Panc1 (cell line): ENCODE measurements at regions not wholly inside any gene's neighbourhood (a gene's known extent, or its start where the extent isn't known, plus 50 kb on each side); places are given as distances from the start of the nearest gene placed in this dataset.

Source experiments
- ATAC-seq: fragments of 200-7000 bp; cut with Tn5 transposase; 2 replicates; pipeline ENCODE4 v1.9.1; 2020; ENCODE audit warnings: mild to moderate bottlenecking, moderate library complexity
- BruUV-seq: library from RNA; stranded (reverse); fragments of 400-500 nt; replicated peaks from 2 replicates; lab custom pipeline; 2021; lab: Mats Ljungman, UMichigan
- CTCF ChIA-PET: fragments of 300-600 bp; sonication (Branson Sonifier 250); formaldehyde crosslinking; loops from one replicate; lab custom pipeline; 2022; ENCODE audit warnings: antibody characterized with exemption; lab: Charles Lee
- POLR2A ChIA-PET: fragments of 300-600 bp; sonication (Branson Sonifier 250); formaldehyde crosslinking; loops from one replicate; lab custom pipeline; 2022; ENCODE audit warnings: antibody characterized with exemption; lab: Charles Lee
- DNase-seq: peaks from one replicate; pipeline ENCODE4 v3.0.0-alpha.2; 2010; ENCODE audit warnings: low read depth, low spot score
- H3K27ac ChIP-seq: 2 replicates; pipeline ENCODE4 v1.5.1; 2011; ENCODE audit warnings: mild to moderate bottlenecking, low read length, inconsistent platforms
- H3K27me3 ChIP-seq: fragments of 200-500 bp; sonication (Bioruptor generic); 2 replicates; pipeline ENCODE4 v1.6.0; 2014; ENCODE audit warnings: low read length, inconsistent platforms; ENCODE audit not compliant: control insufficient read depth, insufficient read depth
- H3K36me3 ChIP-seq: fragments of 200-500 bp; sonication (Bioruptor generic); 2 replicates; pipeline ENCODE4 v1.5.1; 2014; ENCODE audit warnings: inconsistent platforms, mild to moderate bottlenecking, low read length, moderate library complexity; ENCODE audit not compliant: control insufficient read depth, insufficient read depth
- H3K4me1 ChIP-seq: 2 replicates; pipeline ENCODE4 v1.5.1; 2011; ENCODE audit warnings: inconsistent platforms, mild to moderate bottlenecking, low read length, moderate library complexity; ENCODE audit not compliant: control insufficient read depth, insufficient read depth
- H3K4me3 ChIP-seq, 2 experiments: 2 replicates each; pipeline ENCODE4 v1.5.1; 2011 to 2012; ENCODE audit warnings: low read depth in 2 of 2, low read length in 2 of 2, mild to moderate bottlenecking in 2 of 2, inconsistent platforms in 1 of 2, moderate library complexity in 1 of 2
- H3K9me3 ChIP-seq: fragments of 200-500 bp; sonication (Bioruptor generic); 2 replicates; pipeline ENCODE4 v1.5.1; 2014; ENCODE audit warnings: low read depth, mild to moderate bottlenecking, inconsistent platforms, low read length, moderate library complexity; ENCODE audit not compliant: control insufficient read depth, insufficient read depth
- CTCF ChIP-seq: fragments of 450-650 bp; IDR thresholded peaks from 2 replicates; pipeline ENCODE4 v1.5.1; 2017; ENCODE audit warnings: mild to moderate bottlenecking
- POLR2AphosphoS5 ChIP-seq: IDR thresholded peaks from 2 replicates; pipeline ENCODE4 v1.6.1; 2012; ENCODE audit warnings: mild to moderate bottlenecking, low read depth, low read length, moderate library complexity
- REST ChIP-seq, 2 experiments: IDR thresholded peaks; 2 replicates each; pipeline ENCODE4 v1.6.1; 2011 to 2012; ENCODE audit warnings: low read depth in 2 of 2, control low read depth in 1 of 2, low read length in 1 of 2, mild to moderate bottlenecking in 1 of 2, moderate library complexity in 1 of 2; ENCODE audit not compliant: insufficient read depth in 1 of 2
- SIN3A ChIP-seq: IDR thresholded peaks from 2 replicates; pipeline ENCODE4 v1.6.1; 2012; ENCODE audit warnings: low read depth, mild to moderate bottlenecking, low read length, moderate library complexity, borderline replicate concordance; ENCODE audit not compliant: insufficient read depth
- TCF7L2 ChIP-seq: IDR thresholded peaks from 2 replicates; pipeline ENCODE4 v1.6.1; 2011; ENCODE audit warnings: mild to moderate bottlenecking, low read depth, low read length, inconsistent platforms
- in situ Hi-C: cut with HindIII; loops from 2 replicates; pipeline ENCODE4 v1.10.0; 2016; ENCODE audit warnings: low sequenced_read_pairs, low pct_unique_long_range_greater_than_20kb
- intact Hi-C: fragments of 100-400 bp; cut with micrococcal nuclease; formaldehyde crosslinking; loops from one replicate; pipeline ENCODE4 v1.10.0; 2022; ENCODE audit not compliant: unreplicated experiment

- Histone ChIP-seq H3K4me3 (no peak overlapping the region), H3K4me1 (no peaks in the 10 kb centered on the region), H3K36me3 (no peaks in the 10 kb centered on the region), H3K9me3 (no peaks in the 10 kb centered on the region), H3K27ac (no peak overlapping the region), H3K27me3 (no peaks in the 10 kb centered on the region)
- ChIA-PET POLR2A (no interaction called here), CTCF (no interaction called here)
- intact Hi-C loops (no loop called here), in situ Hi-C loops (no loop called here)
- ATAC-seq (no peak), DNase-seq (no peak)
- TF ChIP-seq POLR2AphosphoS5 (no peak), TCF7L2 (no peak), SIN3A (no peak)
- BruUV-seq, result no TSS peak
These were observed 302.2 kb upstream of the DDX18 start for GRCh38 chr2:117512307-117512706.

GRCh38 chr2:117514371-117514770 is 300.1 kb upstream of the DDX18 start:
- BruUV-seq, result no TSS peak
- Histone ChIP-seq H3K27me3 (no peaks in the 10 kb centered on the region), H3K4me3 (no peak overlapping the region), H3K36me3 (no peaks in the 10 kb centered on the region), H3K4me1 (no peaks in the 10 kb centered on the region), H3K27ac (no peak overlapping the region), H3K9me3 (no peaks in the 10 kb centered on the region)
- DNase-seq (no peak), ATAC-seq (no peak)
- CTCF ChIA-PET, result no interaction called here
- TF ChIP-seq POLR2AphosphoS5 (no peak), CTCF (no peak), SIN3A (no peak), TCF7L2 (no peak), REST (IDR thresholded peaks at IDR 0.05; ENCODE audit: insufficient read depth in 1 of 2, low read depth in 2 of 2, low read length in 1 of 2) (no peak)
- POLR2A ChIA-PET, result no interaction called here
- in situ Hi-C loops, result no loop called here
- intact Hi-C loops, result no loop called here

GRCh38 chr2:117519238-117519637 is 295.3 kb upstream of the DDX18 start:
- DNase-seq (no peak), ATAC-seq (no peak)
- H3K36me3 ChIP-seq, result no peaks in the 10 kb centered on the region
- POLR2A ChIA-PET, result no interaction called here
- in situ Hi-C loops (no loop called here), intact Hi-C loops (no loop called here)
- no peak overlapping the region for H3K27ac ChIP-seq
- TF ChIP-seq CTCF, result no peak
- no peak for TF ChIP-seq POLR2AphosphoS5
- TF ChIP-seq TCF7L2, result no peak
- no peak for TF ChIP-seq REST (IDR thresholded peaks at IDR 0.05; ENCODE audit: insufficient read depth in 1 of 2, low read depth in 2 of 2, low read length in 1 of 2)
- TF ChIP-seq SIN3A, result no peak
- no peaks in the 10 kb centered on the region for H3K27me3 ChIP-seq
- no TSS peak for BruUV-seq
- no peak overlapping the region for H3K4me3 ChIP-seq
- no peaks in the 10 kb centered on the region for H3K9me3 ChIP-seq
- no peaks in the 10 kb centered on the region for H3K4me1 ChIP-seq
- CTCF ChIA-PET, result no interaction called here
